Heart left ventricle (tissue), 13 donors: ENCODE measurements at regions not wholly inside any gene's neighbourhood (a gene's known extent, or its start where the extent isn't known, plus 50 kb on each side); places are given as distances from the start of the nearest gene placed in this dataset.

Experiments
- POLR2A ChIP-seq, 2 donors: fragments of 450-650 bp; IDR thresholded peaks; one replicate each; pipeline ENCODE4 v1.6.1; 2017; ENCODE audit warnings: antibody characterized with exemption in 2 of 2, mild to moderate bottlenecking in 2 of 2, moderate library complexity in 2 of 2
- TF ChIP-seq, protein P1 (sequence below), 12 donors: fragments of 200-600 bp; sonication (generic) in 4 of 12; IDR thresholded peaks; one replicate each; pipeline versions ENCODE4 v1.5.0 to v1.8.0; 2018 to 2022; ENCODE audit warnings: antibody characterized with exemption in 12 of 12, mild to moderate bottlenecking in 5 of 12
- donor health status: ischemic (EF 13 %, LVEDD 7.1; RV severe dilation, severe dysfunction).
- donor health status: DM: no; HTN: yes; CAD: no.
- donor health status: DM: no; HTN: no; CAD: no.
- donor health status: ischemic (EF 25% LVEDD 6.9; RV normal size, moderate dysfunction).
- donor health status: ischemic (EF 25% LVEDD 5.7; RV mildly dilated, moderate dysfunction).
- donor health status: ischemic (EF 35%, LVEDD 5.7; RV mildly dilated, moderate dysfunction).
- donor health status: nonischemic (EF 11% LVEDD 7.7; RV severe dilation, severe dysfunction).
- donor health status: DM: yes; HTN: yes; CAD: no.
- donor health status: PGD.
- donor health status: ischemic (EF 29% LVEDD 5.4; RV normal size, mild dysfunction).
- donor health status: nonischemic (EF 23%, LVEDD 6.1; RV moderate dilation, normal function).

DNA sequence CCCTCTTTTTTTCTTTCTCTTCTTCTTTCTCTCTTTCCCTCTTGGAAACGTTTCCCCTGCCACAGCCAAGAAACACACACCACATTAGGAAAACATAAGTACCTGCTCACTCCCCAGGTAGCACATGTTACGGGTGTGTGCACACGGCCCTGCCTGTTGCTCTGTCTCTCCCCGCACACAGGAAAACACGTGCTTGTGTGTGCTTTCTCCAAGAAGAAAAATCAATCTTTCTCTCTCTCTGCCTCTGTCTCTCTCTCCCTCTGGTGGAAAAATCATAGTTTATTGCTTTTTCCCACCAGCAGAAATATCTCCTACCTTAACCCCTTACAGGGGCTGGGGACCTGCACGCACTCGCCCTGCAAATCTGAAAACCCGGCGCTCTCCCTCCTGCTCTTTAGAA lies 102.3 kb downstream of the EDN3 start:
- TF ChIP-seq, protein P1, sequence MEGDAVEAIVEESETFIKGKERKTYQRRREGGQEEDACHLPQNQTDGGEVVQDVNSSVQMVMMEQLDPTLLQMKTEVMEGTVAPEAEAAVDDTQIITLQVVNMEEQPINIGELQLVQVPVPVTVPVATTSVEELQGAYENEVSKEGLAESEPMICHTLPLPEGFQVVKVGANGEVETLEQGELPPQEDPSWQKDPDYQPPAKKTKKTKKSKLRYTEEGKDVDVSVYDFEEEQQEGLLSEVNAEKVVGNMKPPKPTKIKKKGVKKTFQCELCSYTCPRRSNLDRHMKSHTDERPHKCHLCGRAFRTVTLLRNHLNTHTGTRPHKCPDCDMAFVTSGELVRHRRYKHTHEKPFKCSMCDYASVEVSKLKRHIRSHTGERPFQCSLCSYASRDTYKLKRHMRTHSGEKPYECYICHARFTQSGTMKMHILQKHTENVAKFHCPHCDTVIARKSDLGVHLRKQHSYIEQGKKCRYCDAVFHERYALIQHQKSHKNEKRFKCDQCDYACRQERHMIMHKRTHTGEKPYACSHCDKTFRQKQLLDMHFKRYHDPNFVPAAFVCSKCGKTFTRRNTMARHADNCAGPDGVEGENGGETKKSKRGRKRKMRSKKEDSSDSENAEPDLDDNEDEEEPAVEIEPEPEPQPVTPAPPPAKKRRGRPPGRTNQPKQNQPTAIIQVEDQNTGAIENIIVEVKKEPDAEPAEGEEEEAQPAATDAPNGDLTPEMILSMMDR (IDR thresholded peaks at IDR 0.05), result no peak
- no peak for TF ChIP-seq POLR2A (IDR thresholded peaks at IDR 0.05)
